VCaP (cell line): ENCODE measurements at regions not wholly inside any gene's neighbourhood (a gene's known extent, or its start where the extent isn't known, plus 50 kb on each side); places are given as distances from the start of the nearest gene placed in this dataset.

Experiments used
- H3K27ac ChIP-seq: fragments of 450-650 bp; 2 replicates; pipeline ENCODE4 v1.5.1; 2017
- TF ChIP-seq, protein P1 (sequence below): fragments of 450-650 bp; conservative IDR thresholded peaks from 2 replicates; pipeline ENCODE4 v1.5.1; 2017; ENCODE audit warnings: mild to moderate bottlenecking, moderate library complexity

DNA sequence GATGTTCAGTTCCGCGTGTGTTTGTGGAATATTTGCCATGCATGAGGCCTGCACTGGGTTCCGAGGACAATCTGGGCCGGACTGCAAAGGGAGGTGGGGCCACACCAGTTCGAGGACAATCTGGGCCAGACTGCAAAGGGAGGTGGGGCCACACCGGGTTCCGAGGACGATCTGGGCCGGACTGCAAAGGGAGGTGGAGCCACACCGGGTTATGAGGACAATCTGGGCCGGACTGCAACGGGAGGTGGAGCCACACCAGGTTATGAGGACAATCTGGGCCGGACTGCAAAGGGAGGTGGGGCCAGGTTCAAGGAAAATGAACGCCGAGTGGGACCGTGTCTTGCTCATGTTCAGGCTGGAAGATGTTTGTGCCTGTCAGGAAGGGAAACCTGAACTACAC lies 97.8 kb upstream of the HDAC4 start:
- no peak overlapping the region for H3K27ac ChIP-seq
- TF ChIP-seq, protein P1, sequence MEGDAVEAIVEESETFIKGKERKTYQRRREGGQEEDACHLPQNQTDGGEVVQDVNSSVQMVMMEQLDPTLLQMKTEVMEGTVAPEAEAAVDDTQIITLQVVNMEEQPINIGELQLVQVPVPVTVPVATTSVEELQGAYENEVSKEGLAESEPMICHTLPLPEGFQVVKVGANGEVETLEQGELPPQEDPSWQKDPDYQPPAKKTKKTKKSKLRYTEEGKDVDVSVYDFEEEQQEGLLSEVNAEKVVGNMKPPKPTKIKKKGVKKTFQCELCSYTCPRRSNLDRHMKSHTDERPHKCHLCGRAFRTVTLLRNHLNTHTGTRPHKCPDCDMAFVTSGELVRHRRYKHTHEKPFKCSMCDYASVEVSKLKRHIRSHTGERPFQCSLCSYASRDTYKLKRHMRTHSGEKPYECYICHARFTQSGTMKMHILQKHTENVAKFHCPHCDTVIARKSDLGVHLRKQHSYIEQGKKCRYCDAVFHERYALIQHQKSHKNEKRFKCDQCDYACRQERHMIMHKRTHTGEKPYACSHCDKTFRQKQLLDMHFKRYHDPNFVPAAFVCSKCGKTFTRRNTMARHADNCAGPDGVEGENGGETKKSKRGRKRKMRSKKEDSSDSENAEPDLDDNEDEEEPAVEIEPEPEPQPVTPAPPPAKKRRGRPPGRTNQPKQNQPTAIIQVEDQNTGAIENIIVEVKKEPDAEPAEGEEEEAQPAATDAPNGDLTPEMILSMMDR = no peak

- TF ChIP-seq, protein P1 = no peak
- no peak overlapping the region for H3K27ac ChIP-seq
Measured at GRCh38 chr2:239496700-239497099, 95.9 kb upstream of the HDAC4 start.

DNA sequence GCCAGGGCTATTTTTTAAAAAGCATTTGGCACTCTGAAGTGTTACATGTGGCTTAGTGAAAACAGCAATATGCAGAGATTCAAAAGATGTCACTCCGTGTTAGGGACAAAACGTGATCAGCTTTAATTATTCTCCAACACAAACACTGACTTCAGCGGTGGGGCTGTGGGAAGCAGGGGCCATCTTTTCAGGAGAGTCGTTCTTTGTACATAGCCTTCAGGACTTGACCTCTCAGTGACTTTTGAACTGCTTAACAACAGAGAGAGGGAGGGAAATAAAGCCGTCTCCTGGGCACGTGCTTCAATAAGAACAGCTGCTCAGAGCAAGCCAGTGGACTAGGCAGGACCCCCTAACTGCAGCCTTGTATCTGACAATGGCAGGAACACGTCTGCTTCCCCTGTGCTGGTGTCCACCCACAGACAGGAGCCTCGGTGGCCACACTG lies 95.0 kb upstream of the HDAC4 start:
- H3K27ac ChIP-seq = no peak overlapping the region
- TF ChIP-seq, protein P1 = no peak

- H3K27ac ChIP-seq = peak overlapping the region; percentile 36
- TF ChIP-seq, protein P1 = no peak
Measured at GRCh38 chr2:239495175-239495574, 94.4 kb upstream of the HDAC4 start.

GRCh38 chr2:239494578-239494977 lies 93.8 kb upstream of the HDAC4 start:
- peak overlapping the region; percentile 36 for H3K27ac ChIP-seq
- TF ChIP-seq, protein P1 = no peak

DNA sequence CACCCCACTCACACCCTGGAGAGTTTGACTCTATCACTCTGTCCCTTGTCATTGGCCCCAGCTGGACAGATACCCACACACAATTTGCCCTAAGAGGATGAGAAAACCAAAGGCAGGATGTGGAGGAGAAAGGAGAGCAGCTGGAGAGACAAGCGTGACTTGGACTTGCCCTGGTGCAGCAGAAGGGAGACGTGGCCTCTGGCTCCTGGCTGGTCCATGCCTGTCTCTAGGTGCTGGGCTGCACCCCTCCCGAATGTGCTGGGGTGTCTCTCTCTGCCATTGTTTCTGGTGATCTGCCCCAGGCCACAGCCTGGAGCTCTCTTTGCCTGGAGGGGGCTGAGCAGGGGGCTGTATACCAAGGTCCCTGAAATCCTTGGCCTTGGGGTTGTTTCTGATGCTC lies 88.7 kb upstream of the HDAC4 start:
- TF ChIP-seq, protein P1 = no peak
- H3K27ac ChIP-seq = no peak overlapping the region

GRCh38 chr2:239488125-239488524 lies 87.3 kb upstream of the HDAC4 start:
- TF ChIP-seq, protein P1 = no peak
- no peak overlapping the region for H3K27ac ChIP-seq

- TF ChIP-seq, protein P1 = no peak
- no peak overlapping the region for H3K27ac ChIP-seq
Measured at GRCh38 chr2:239487272-239487671, 86.5 kb upstream of the HDAC4 start.
